ENCODE measurements at regions not wholly inside any gene's neighbourhood (a gene's known extent, or its start where the extent isn't known, plus 50 kb on each side); places are given as distances from the start of the nearest gene placed in this dataset.

- Histone ChIP-seq H3K23me2 (ENCODE audit: low read depth, low read length) (no peaks in the 10 kb centered on the region), H3K9ac (replicated peaks in 1 of 4; ENCODE audit: extremely low read depth in 1 of 4, low read depth in 3 of 4, low read length in 3 of 4) (no peak overlapping the region), H4K5ac (ENCODE audit: insufficient read length, low read depth, low read length) (no peak overlapping the region), H3K27ac (ENCODE audit: low read depth, low read length) (no peak overlapping the region), H3K27me3 (replicated peaks in 1 of 4; ENCODE audit: control insufficient read depth in 3 of 4, extremely low read depth in 1 of 4, insufficient read depth in 3 of 4, low read length in 3 of 4) (no peaks in the 10 kb centered on the region), H3K4ac (replicated peaks; ENCODE audit: insufficient read length, low read depth, low read length) (no peak overlapping the region), H3K79me1 (ENCODE audit: low read depth, low read length) (no peaks in the 10 kb centered on the region), H2BK120ac (replicated peaks; ENCODE audit: low read depth, low read length) (no peak overlapping the region), H3K4me2 (ENCODE audit: insufficient read depth in 1 of 2, low read depth in 2 of 2, low read length in 2 of 2) (no peak overlapping the region), H2BK12ac (ENCODE audit: low read depth, low read length) (no peak overlapping the region), H3K18ac (ENCODE audit: extremely low read depth, low read length) (no peak overlapping the region), H3K79me2 (ENCODE audit: control insufficient read depth in 1 of 2, insufficient read depth in 2 of 2, low read length in 2 of 2) (no peaks in the 10 kb centered on the region), H2BK5ac (ENCODE audit: low read depth, low read length) (no peak overlapping the region), H2BK20ac (ENCODE audit: low read length) (no peak overlapping the region), H3K4me3 (ENCODE audit: extremely low read depth in 1 of 4, insufficient read depth in 2 of 4, low read depth in 3 of 4, low read length in 4 of 4) (no peak overlapping the region), H2BK15ac (ENCODE audit: low read length) (no peak overlapping the region), H2AFZ (ENCODE audit: low read length) (no peak overlapping the region), H4K91ac (replicated peaks; ENCODE audit: insufficient read length, low read length) (no peak overlapping the region), H3K23ac (ENCODE audit: insufficient read length) (no peak overlapping the region), H3K56ac (replicated peaks; ENCODE audit: insufficient read length, low read depth, low read length) (no peak overlapping the region), H4K20me1 (replicated peaks in 1 of 2; ENCODE audit: control insufficient read depth in 1 of 2, insufficient read depth in 2 of 2, low read length in 2 of 2) (no peaks in the 10 kb centered on the region), H3K36me3 (ENCODE audit: control insufficient read depth in 2 of 4, insufficient read depth in 4 of 4, low read length in 3 of 4) (no peaks in the 10 kb centered on the region), H3K9me3 (ENCODE audit: insufficient read depth in 2 of 2, low read depth in 1 of 2, low read length in 1 of 2) (0 out of 4 replicates have a peak, but pooled peaks cover 0 to 5% of the 10 kb centered on the region in 2 experiments), H3K4me1 (replicated peaks in 1 of 4; ENCODE audit: control insufficient read depth in 3 of 4, insufficient read depth in 4 of 4, low read length in 3 of 4) (no peaks in the 10 kb centered on the region), H2AK5ac (ENCODE audit: low read depth, low read length) (no peak overlapping the region), H4K8ac (ENCODE audit: extremely low read depth, insufficient read depth, low read length) (no peak overlapping the region), H3K14ac (ENCODE audit: insufficient read length) (no peak overlapping the region)
- DNase-seq (ENCODE audit: low read depth in 1 of 2, low spot score in 2 of 2) (no peak), FAIRE-seq (no peak)
- 97% methylated on average over 1 of the region's 1 CpG; no CpG with 5 or more reads in 1 of the 2 experiments for WGBS, 2 experiments (ENCODE audit: extremely low coverage in 1 of 2, insufficient coverage in 1 of 2, insufficient read length in 1 of 2, insufficient replicate concordance in 2 of 2, low coverage in 1 of 2, low lambda C conversion rate in 2 of 2, missing lambda C conversion rate in 1 of 2)
- ChIA-PET CTCF (ENCODE audit: partially characterized antibody) (interaction anchor here (1.3 to 2.3 kb wide), 2 partner anchors 10 kb away, joined by 4 to 9 read pairs; no protein-coding TSS in a partner anchor), POLR2A (ENCODE audit: partially characterized antibody) (no interaction called here)
- TF ChIP-seq BRCA1 (IDR thresholded peaks at IDR 0.05; ENCODE audit: low read depth, low read length) (no peak), SP4 (IDR thresholded peaks at IDR 0.05; ENCODE audit: low read length) (no peak), EP300 (IDR thresholded peaks at IDR 0.05; ENCODE audit: borderline replicate concordance in 1 of 2, low read depth in 2 of 2, low read length in 2 of 2) (no peak), TAF1 (IDR thresholded peaks at IDR 0.05; ENCODE audit: low read depth, low read length) (no peak), ATF3 (IDR thresholded peaks at IDR 0.05; ENCODE audit: insufficient read depth, low read depth, low read length) (no peak), POLR2A (IDR thresholded peaks at IDR 0.05; ENCODE audit: control extremely low read depth in 1 of 2, low read depth in 2 of 2, low read length in 2 of 2) (no peak), CHD2 (IDR thresholded peaks at IDR 0.05; ENCODE audit: low read length) (no peak), MAFK (IDR thresholded peaks at IDR 0.05; ENCODE audit: low read depth, low read length) (no peak), SIX5 (IDR thresholded peaks at IDR 0.05; ENCODE audit: low read depth, low read length) (no peak), CBX5 (IDR thresholded peaks at IDR 0.05; ENCODE audit: low read depth, low read length) (no peak), HDAC6 (IDR thresholded peaks at IDR 0.05; ENCODE audit: low read depth, low read length) (no peak), JUN (IDR thresholded peaks at IDR 0.05; ENCODE audit: low read depth, low read length) (no peak), SUZ12 (IDR thresholded peaks at IDR 0.05; ENCODE audit: low read length) (no peak), KDM1A (IDR thresholded peaks at IDR 0.05; ENCODE audit: borderline replicate concordance, low read length) (no peak)
These were observed 284.5 kb downstream of the SEC23A start for GRCh38 chr14:38818555-38818954.

All from H1 (cell line).